ENCODE measurements at regions not wholly inside any gene's neighbourhood (a gene's known extent, or its start where the extent isn't known, plus 50 kb on each side); places are given as distances from the start of the nearest gene placed in this dataset.

DNA sequence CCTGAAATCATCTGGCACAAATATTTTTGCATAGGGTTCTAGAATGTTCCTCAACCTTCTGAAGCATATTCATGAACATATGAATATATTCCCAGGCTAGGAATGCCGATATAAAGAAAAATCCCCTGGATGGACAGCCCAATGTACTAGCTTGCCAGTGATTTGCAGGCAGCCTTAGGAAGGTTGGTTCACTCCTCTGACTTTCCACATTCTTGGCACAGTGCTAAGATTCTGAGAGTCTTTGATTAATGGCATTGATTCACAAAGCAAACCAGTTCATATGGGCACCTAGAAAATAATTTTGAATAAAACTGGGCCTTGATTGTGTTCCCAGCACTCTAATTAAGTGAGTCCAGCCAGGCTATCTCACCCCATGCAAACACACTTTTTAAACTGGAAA lies 56.9 kb upstream of the ENPP4 start:
- DNase-seq: no peak

DNA sequence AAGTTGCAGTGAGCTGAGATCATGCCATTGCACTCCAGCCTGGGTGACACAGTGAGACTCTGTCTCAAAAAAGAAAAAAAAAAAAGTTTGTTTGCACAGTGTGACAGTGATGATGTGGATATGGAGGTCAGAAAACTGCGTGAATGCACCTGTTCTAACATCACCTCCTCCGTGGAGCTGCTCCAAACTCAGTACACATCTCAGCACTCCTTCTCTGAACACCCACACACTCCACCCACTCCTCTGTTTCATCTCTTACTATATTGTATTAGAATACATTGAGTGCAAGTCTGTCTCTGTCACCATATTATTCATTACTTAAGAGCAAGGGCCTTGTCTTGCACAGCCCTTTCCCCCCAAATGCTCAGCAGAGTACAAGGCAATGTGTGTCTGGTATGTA lies 51.5 kb upstream of the ENPP4 start:
- DNase-seq: peak; percentile 23

DNA sequence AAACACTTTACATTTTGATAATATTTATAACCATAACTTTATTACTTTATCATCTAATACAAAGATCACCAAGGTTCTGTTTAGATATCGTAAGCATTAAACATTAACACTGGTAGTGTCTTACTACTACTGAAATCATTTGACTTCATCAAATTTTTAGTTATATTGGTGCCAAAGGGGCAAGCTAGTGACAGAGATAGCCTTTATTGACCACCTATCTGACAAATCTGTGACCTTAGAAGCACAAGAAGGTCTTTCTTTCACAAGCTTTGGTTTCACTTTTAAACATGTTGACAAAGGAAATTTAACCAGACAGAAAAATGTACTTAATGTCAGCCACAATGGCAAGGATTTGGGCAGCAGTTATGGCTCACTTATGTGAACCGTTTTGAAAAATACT lies 50.7 kb upstream of the ENPP4 start:
- DNase-seq: no peak
